Panc1 (cell line): ENCODE measurements at regions not wholly inside any gene's neighbourhood (a gene's known extent, or its start where the extent isn't known, plus 50 kb on each side); places are given as distances from the start of the nearest gene placed in this dataset.

ENCODE experiments used
- CTCF ChIP-seq: fragments of 450-650 bp; IDR thresholded peaks from 2 replicates; pipeline ENCODE4 v1.5.1; 2017; ENCODE audit warnings: mild to moderate bottlenecking
- POLR2AphosphoS5 ChIP-seq: IDR thresholded peaks from 2 replicates; pipeline ENCODE4 v1.6.1; 2012; ENCODE audit warnings: mild to moderate bottlenecking, low read depth, low read length, moderate library complexity
- SIN3A ChIP-seq: IDR thresholded peaks from 2 replicates; pipeline ENCODE4 v1.6.1; 2012; ENCODE audit warnings: low read depth, mild to moderate bottlenecking, low read length, moderate library complexity, borderline replicate concordance; ENCODE audit not compliant: insufficient read depth

GRCh38 chr7:52436278-52436677 is 599.2 kb upstream of the POM121L12 start:
- no peak for TF ChIP-seq CTCF
- no peak for TF ChIP-seq POLR2AphosphoS5
- no peak for TF ChIP-seq SIN3A
